Right ventricle myocardium inferior (tissue), 1 donor: ENCODE measurements at regions not wholly inside any gene's neighbourhood (a gene's known extent, or its start where the extent isn't known, plus 50 kb on each side); places are given as distances from the start of the nearest gene placed in this dataset.
A peak's percentile ranks its signal among the peaks of the same experiment; 100 is the strongest.

Experiments
- ATAC-seq: fragments of 200-7000 bp; cut with Tn5 transposase; one replicate; pipeline ENCODE4 v1.9.1; 2020; ENCODE audit warnings: mild to moderate bottlenecking, moderate library complexity
- DNase-seq: peaks from one replicate; pipeline ENCODE4 v3.0.0; 2021; ENCODE audit errors: missing footprints
- intact Hi-C: fragments of 100-400 bp; cut with DNase I; formaldehyde crosslinking; loops from one replicate; pipeline ENCODE4 v1.11.0; 2022
- donor health status: DM: no; HTN: yes; CAD: no; lungs with severe emphysema.

- DNase-seq (no peak), ATAC-seq (no peak)
- intact Hi-C loops = no loop called here
These were observed 588.9 kb upstream of the NRXN1 start for GRCh38 chr2:51620796-51621195.

GRCh38 chr2:51619961-51620360 is 588.0 kb upstream of the NRXN1 start:
- intact Hi-C loops = no loop called here
- DNase-seq (no peak), ATAC-seq (no peak)

GRCh38 chr2:51612387-51612786 is 580.5 kb upstream of the NRXN1 start:
- DNase-seq (no peak), ATAC-seq (no peak)
- intact Hi-C loops = no loop called here

GRCh38 chr2:51601706-51602105 is 569.8 kb upstream of the NRXN1 start:
- DNase-seq = no peak
- intact Hi-C loops = no loop called here
- ATAC-seq = no peak

- ATAC-seq = no peak
- intact Hi-C loops = no loop called here
These were observed 565.2 kb upstream of the NRXN1 start for GRCh38 chr2:51597086-51597485.

GRCh38 chr2:51595836-51596235 is 563.9 kb upstream of the NRXN1 start:
- no peak for ATAC-seq
- intact Hi-C loops = no loop called here
- DNase-seq = no peak

More at GRCh38 chr2:51597086-51597485, 565.2 kb upstream of the NRXN1 start:
- no peak for DNase-seq

GRCh38 chr2:51581636-51582267 is 549.8 kb upstream of the NRXN1 start:
- DNase-seq = no peak
- intact Hi-C loops = no loop called here
- ATAC-seq = no peak

- DNase-seq (no peak), ATAC-seq (no peak)
- intact Hi-C loops = no loop called here
These were observed 547.5 kb upstream of the NRXN1 start for GRCh38 chr2:51579412-51579811.

- ATAC-seq (no peak), DNase-seq (no peak)
- intact Hi-C loops = no loop called here
These were observed 543.2 kb upstream of the NRXN1 start for GRCh38 chr2:51575181-51575580.

- intact Hi-C loops = no loop called here
- ATAC-seq (no peak), DNase-seq (no peak)
These were observed 527.1 kb upstream of the NRXN1 start for GRCh38 chr2:51559026-51559425.

- intact Hi-C loops = no loop called here
- ATAC-seq (no peak), DNase-seq (no peak)
These were observed 521.5 kb upstream of the NRXN1 start for GRCh38 chr2:51553476-51553875.

- intact Hi-C loops = no loop called here
- DNase-seq = no peak
- no peak for ATAC-seq
These were observed 503.8 kb upstream of the NRXN1 start for GRCh38 chr2:51535763-51536162.

- intact Hi-C loops = no loop called here
- ATAC-seq (no peak), DNase-seq (no peak)
These were observed 502.2 kb upstream of the NRXN1 start for GRCh38 chr2:51534166-51534565.

- intact Hi-C loops = no loop called here
- no peak for ATAC-seq
- DNase-seq = no peak
These were observed 496.2 kb upstream of the NRXN1 start for GRCh38 chr2:51528156-51528555.

GRCh38 chr2:51526766-51527165 is 494.8 kb upstream of the NRXN1 start:
- DNase-seq (no peak), ATAC-seq (no peak)
- intact Hi-C loops = no loop called here

- intact Hi-C loops = no loop called here
- no peak for ATAC-seq
- no peak for DNase-seq
These were observed 484.7 kb upstream of the NRXN1 start for GRCh38 chr2:51516667-51517066.

- DNase-seq (no peak), ATAC-seq (no peak)
- intact Hi-C loops = no loop called here
These were observed 479.1 kb upstream of the NRXN1 start for GRCh38 chr2:51511002-51511401.

- ATAC-seq (peak; percentile 23), DNase-seq (no peak)
- intact Hi-C loops = no loop called here
These were observed 478.4 kb upstream of the NRXN1 start for GRCh38 chr2:51510303-51510702.

GRCh38 chr2:51505533-51505932 is 473.6 kb upstream of the NRXN1 start:
- DNase-seq (no peak), ATAC-seq (no peak)
- intact Hi-C loops = no loop called here

GRCh38 chr2:51490576-51491234 is 458.8 kb upstream of the NRXN1 start:
- intact Hi-C loops = no loop called here
- ATAC-seq = no peak

GRCh38 chr2:51484605-51485004 is 452.7 kb upstream of the NRXN1 start:
- DNase-seq (no peak), ATAC-seq (no peak)
- intact Hi-C loops = no loop called here

More at GRCh38 chr2:51490576-51491234, 458.8 kb upstream of the NRXN1 start:
- DNase-seq = no peak
